Neural crest cell (in vitro differentiated cells): ENCODE measurements at regions not wholly inside any gene's neighbourhood (a gene's known extent, or its start where the extent isn't known, plus 50 kb on each side); places are given as distances from the start of the nearest gene placed in this dataset.
"Not testable (repeated sequence)": the region's sequence is repeated elsewhere in the genome, so short reads cannot be mapped to it uniquely, and the experiment has no call there.

Experiments used
- DNase-seq: peaks from one replicate; pipeline ENCODE4 v3.0.0; 2021; ENCODE audit warnings: low read depth, mixed read lengths, low spot score
- H3K27ac Mint-ChIP-seq: one replicate; pipeline ENCODE4 v1.8.0; 2021; ENCODE audit warnings: mild to moderate bottlenecking, mixed read lengths; ENCODE audit not compliant: unreplicated experiment
- H3K27me3 Mint-ChIP-seq: 2 replicates; pipeline ENCODE4 v1.8.0; 2021; ENCODE audit warnings: low read depth, mild to moderate bottlenecking, mixed read lengths
- H3K36me3 Mint-ChIP-seq: 2 replicates; pipeline ENCODE4 v1.8.0; 2021; ENCODE audit warnings: low read depth, mild to moderate bottlenecking, mixed read lengths
- H3K4me1 Mint-ChIP-seq: 2 replicates; pipeline ENCODE4 v1.8.0; 2021; ENCODE audit warnings: mixed read lengths
- H3K4me3 Mint-ChIP-seq: one replicate; pipeline ENCODE4 v1.8.0; 2021; ENCODE audit warnings: mild to moderate bottlenecking, mixed read lengths
- H3K9me3 Mint-ChIP-seq: 2 replicates; pipeline ENCODE4 v1.8.0; 2021; ENCODE audit warnings: mixed read lengths
- CTCF ChIP-seq: fragments of 200-600 bp; sonication (generic); conservative IDR thresholded peaks from 2 replicates; pipeline ENCODE4 v1.5.0; 2021; ENCODE audit warnings: antibody characterized with exemption, mild to moderate bottlenecking

- no peak overlapping the region for H3K4me3 Mint-ChIP-seq
- H3K9me3 Mint-ChIP-seq, result peaks cover 8% of the 10 kb centered on the region
- no peak for DNase-seq
- no peak for TF ChIP-seq CTCF
- H3K4me1 Mint-ChIP-seq, result no peaks in the 10 kb centered on the region
- no peaks in the 10 kb centered on the region for H3K27me3 Mint-ChIP-seq
- peaks cover 15% of the 10 kb centered on the region for H3K36me3 Mint-ChIP-seq
- H3K27ac Mint-ChIP-seq, result no peak overlapping the region
Observed at GRCh38 chr6:166851426-166851825, 104.9 kb downstream of the RNASET2 start.

- Mint-ChIP-seq H3K36me3 (peaks cover 15% of the 10 kb centered on the region), H3K4me1 (no peaks in the 10 kb centered on the region), H3K9me3 (peaks cover 8% of the 10 kb centered on the region), H3K27me3 (no peaks in the 10 kb centered on the region), H3K27ac (no peak overlapping the region), H3K4me3 (no peak overlapping the region)
- no peak for TF ChIP-seq CTCF
- DNase-seq, result no peak
Observed at GRCh38 chr6:166850677-166851076, 105.7 kb downstream of the RNASET2 start.

GRCh38 chr6:166849749-166850183 is 106.6 kb downstream of the RNASET2 start:
- Mint-ChIP-seq H3K27me3 (no peaks in the 10 kb centered on the region), H3K27ac (peak overlapping the region; percentile 46), H3K4me1 (no peaks in the 10 kb centered on the region), H3K36me3 (peaks cover 15% of the 10 kb centered on the region), H3K4me3 (no peak overlapping the region), H3K9me3 (peaks cover 8% of the 10 kb centered on the region)
- no peak for TF ChIP-seq CTCF
- no peak for DNase-seq

- Mint-ChIP-seq H3K9me3 (peaks cover 8% of the 10 kb centered on the region), H3K27ac (no peak overlapping the region), H3K4me1 (no peaks in the 10 kb centered on the region), H3K4me3 (no peak overlapping the region), H3K27me3 (no peaks in the 10 kb centered on the region), H3K36me3 (peaks cover 15% of the 10 kb centered on the region)
- DNase-seq, result no peak
- TF ChIP-seq CTCF, result no peak
Observed at GRCh38 chr6:166848979-166849748, 107.2 kb downstream of the RNASET2 start.

GRCh38 chr6:166846446-166847142 is 109.8 kb downstream of the RNASET2 start:
- not testable (repeated sequence) for H3K9me3 Mint-ChIP-seq, H3K27me3 Mint-ChIP-seq, H3K27ac Mint-ChIP-seq, H3K4me3 Mint-ChIP-seq, H3K4me1 Mint-ChIP-seq, DNase-seq
- peaks cover 15% of the 10 kb centered on the region for H3K36me3 Mint-ChIP-seq

GRCh38 chr6:166842607-166843006 is 113.7 kb downstream of the RNASET2 start:
- no peak for TF ChIP-seq CTCF
- H3K36me3 Mint-ChIP-seq, result peaks cover 10% of the 10 kb centered on the region
- H3K27me3 Mint-ChIP-seq, result no peaks in the 10 kb centered on the region
- H3K4me1 Mint-ChIP-seq, result no peaks in the 10 kb centered on the region
- H3K9me3 Mint-ChIP-seq, result peaks cover 5% of the 10 kb centered on the region
- H3K4me3 Mint-ChIP-seq, result no peak overlapping the region
- H3K27ac Mint-ChIP-seq, result no peak overlapping the region
- no peak for DNase-seq
